GM12865 (cell line): ENCODE measurements at regions not wholly inside any gene's neighbourhood (a gene's known extent, or its start where the extent isn't known, plus 50 kb on each side); places are given as distances from the start of the nearest gene placed in this dataset.

Experiments
- DNase-seq: peaks from one replicate; pipeline ENCODE4 v3.0.0; 2010; ENCODE audit warnings: low read depth
- H3K4me3 ChIP-seq: 2 replicates; pipeline ENCODE4 v1.5.1; 2011; ENCODE audit warnings: mild to moderate bottlenecking, low read depth, low read length, control low read depth
- TF ChIP-seq, protein P1 (sequence below): IDR thresholded peaks from 2 replicates; pipeline ENCODE4 v1.5.1; 2011; ENCODE audit warnings: low read length, control low read depth, low read depth, inconsistent platforms; ENCODE audit not compliant: insufficient read depth; ENCODE audit errors: missing control alignments

DNA sequence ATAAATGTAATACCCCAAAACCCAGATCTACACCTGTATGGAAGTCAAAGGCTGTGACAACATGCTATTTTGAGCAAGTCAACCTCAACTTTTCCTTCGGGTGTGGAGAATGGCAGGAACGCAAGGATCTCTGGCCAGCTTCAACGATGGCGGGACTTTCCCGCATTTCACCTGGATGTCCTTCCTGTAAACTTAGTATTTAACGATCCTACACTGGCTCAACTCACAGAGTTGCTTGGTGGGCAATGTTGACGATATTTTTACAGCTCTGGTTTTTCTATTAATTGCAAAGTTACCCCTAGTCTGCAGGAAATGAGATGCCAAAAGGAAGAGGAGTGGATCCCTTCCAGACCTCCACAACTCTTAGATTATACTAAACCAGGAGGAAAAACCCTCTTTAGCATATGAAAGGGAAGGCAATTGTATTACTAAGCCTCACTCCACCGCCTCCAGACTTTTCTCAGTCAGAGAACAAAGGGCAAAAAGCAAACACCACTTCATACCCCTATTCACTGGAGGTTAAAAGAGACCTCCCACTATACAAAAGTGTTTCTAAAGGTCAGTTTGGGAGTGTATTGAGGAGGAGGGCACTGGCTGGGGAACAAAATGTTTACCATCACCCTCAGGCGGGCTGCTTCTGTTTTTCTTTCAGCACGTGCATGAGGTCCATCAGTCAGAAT is 56.5 kb upstream of the ACVR1 start:
- DNase-seq, result no peak
- no peak overlapping the region for H3K4me3 ChIP-seq
- TF ChIP-seq, protein P1, sequence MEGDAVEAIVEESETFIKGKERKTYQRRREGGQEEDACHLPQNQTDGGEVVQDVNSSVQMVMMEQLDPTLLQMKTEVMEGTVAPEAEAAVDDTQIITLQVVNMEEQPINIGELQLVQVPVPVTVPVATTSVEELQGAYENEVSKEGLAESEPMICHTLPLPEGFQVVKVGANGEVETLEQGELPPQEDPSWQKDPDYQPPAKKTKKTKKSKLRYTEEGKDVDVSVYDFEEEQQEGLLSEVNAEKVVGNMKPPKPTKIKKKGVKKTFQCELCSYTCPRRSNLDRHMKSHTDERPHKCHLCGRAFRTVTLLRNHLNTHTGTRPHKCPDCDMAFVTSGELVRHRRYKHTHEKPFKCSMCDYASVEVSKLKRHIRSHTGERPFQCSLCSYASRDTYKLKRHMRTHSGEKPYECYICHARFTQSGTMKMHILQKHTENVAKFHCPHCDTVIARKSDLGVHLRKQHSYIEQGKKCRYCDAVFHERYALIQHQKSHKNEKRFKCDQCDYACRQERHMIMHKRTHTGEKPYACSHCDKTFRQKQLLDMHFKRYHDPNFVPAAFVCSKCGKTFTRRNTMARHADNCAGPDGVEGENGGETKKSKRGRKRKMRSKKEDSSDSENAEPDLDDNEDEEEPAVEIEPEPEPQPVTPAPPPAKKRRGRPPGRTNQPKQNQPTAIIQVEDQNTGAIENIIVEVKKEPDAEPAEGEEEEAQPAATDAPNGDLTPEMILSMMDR, result no peak

DNA sequence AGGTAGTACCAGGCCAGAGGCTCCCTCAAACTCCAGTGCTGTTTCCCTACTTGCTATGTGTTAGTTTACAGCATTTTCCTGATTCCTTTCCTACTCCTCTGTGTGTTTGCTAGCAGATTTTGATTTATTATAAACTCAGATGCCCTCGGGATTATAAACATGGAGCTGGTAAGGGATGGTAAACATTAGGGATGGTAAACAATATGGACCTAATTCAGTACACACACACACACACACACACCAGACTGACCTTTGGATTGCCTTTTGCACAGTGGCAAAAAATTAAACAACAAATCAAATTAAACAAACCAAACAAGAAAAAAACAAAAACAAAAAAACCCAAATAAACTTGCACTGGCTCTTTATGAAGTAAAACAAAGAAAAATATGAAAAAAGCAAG is 55.4 kb upstream of the ACVR1 start:
- TF ChIP-seq, protein P1, result no peak
- no peak overlapping the region for H3K4me3 ChIP-seq
- no peak for DNase-seq

DNA sequence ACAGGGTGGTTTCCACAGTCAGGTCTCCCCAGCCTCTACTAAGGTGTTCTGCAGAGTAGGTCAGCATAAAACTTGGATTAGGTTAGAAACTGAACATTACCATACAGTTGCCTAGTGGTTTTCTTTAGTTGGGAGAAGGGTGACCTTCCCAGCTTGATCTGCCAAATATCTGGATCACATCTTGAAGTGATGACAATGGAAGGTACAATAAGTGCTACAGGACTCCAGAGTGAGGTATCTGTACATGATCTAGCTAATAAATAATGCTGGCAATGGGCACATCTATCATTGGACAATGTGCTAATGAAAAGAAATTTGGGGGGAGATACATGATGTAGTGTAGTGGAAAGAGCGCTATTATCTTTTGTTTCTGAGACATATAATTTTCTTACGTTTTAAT is 54.6 kb upstream of the ACVR1 start:
- DNase-seq, result no peak
- H3K4me3 ChIP-seq, result no peak overlapping the region
- TF ChIP-seq, protein P1, result no peak

DNA sequence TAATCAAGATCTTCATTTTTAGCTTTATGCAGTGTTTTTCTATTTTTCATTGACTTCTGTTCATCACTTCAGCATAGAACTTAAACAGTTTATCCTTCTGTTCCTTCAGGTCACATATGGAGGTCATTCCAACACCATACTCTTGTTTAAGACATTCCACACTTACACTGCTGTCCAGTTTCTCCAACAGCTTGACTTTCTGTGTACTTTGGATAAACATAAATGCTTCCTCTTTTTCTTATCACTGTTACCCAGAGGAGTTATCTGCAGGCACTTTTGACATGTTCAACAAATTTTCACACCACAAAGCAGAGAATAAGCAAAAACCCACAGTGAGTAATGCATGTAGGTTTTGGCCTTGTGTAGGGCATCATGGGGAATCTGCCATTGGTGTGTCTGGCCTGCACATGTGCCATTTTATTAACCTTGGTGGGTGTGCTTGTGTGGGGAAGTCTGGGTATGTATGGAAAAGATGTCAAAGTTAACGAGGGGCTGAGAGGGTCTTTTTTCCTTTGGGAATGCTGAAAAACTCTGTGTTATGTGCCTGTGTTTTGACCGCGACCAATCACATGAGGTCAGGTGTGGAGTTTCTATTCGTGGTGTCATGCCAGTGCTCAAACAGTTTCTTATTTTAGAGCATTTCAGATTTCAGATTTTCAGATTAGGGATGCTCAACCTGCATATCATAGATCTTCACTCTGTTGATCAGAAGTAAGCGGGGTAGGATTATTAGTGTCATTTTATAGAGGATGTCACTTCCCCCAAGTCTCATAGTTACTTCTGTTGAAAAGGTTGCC is 53.9 kb upstream of the ACVR1 start:
- H3K4me3 ChIP-seq, result no peak overlapping the region
- TF ChIP-seq, protein P1, result no peak
- no peak for DNase-seq

- TF ChIP-seq, protein P1, result no peak
- H3K4me3 ChIP-seq, result no peak overlapping the region
- no peak for DNase-seq
Observed at GRCh38 chr2:157928372-157928771, 52.2 kb upstream of the ACVR1 start.

GRCh38 chr2:157927155-157927554 is 51.0 kb upstream of the ACVR1 start:
- DNase-seq, result no peak
- H3K4me3 ChIP-seq, result no peak overlapping the region
- TF ChIP-seq, protein P1, result no peak
